Calu3 (cell line): ENCODE measurements at regions not wholly inside any gene's neighbourhood (a gene's known extent, or its start where the extent isn't known, plus 50 kb on each side); places are given as distances from the start of the nearest gene placed in this dataset.

Experiments
- BruUV-seq: library from RNA; stranded (reverse); fragments of 400-500 nt; replicated peaks from 2 replicates; lab custom pipeline; 2021; lab: Mats Ljungman, UMichigan
- CTCF ChIA-PET: fragments of 300-600 bp; sonication (Branson Sonifier 250); formaldehyde crosslinking; loops from one replicate; lab custom pipeline; 2022; ENCODE audit warnings: antibody characterized with exemption; lab: Charles Lee
- DNase-seq: peaks from one replicate; pipeline ENCODE4 v3.0.0; 2022
- H3K27ac Mint-ChIP-seq: one replicate; pipeline ENCODE4 v1.8.0; 2022; ENCODE audit warnings: mixed read lengths; ENCODE audit not compliant: unreplicated experiment
- H3K27me3 Mint-ChIP-seq: one replicate; pipeline ENCODE4 v1.8.0; 2022; ENCODE audit warnings: mixed read lengths; ENCODE audit not compliant: unreplicated experiment
- H3K36me3 Mint-ChIP-seq: one replicate; pipeline ENCODE4 v1.8.0; 2022; ENCODE audit warnings: mild to moderate bottlenecking, moderate library complexity, mixed read lengths; ENCODE audit not compliant: insufficient read depth, unreplicated experiment
- H3K4me1 Mint-ChIP-seq: one replicate; pipeline ENCODE4 v1.8.0; 2022; ENCODE audit warnings: mild to moderate bottlenecking, low read depth, mixed read lengths; ENCODE audit not compliant: unreplicated experiment
- H3K4me3 Mint-ChIP-seq: one replicate; pipeline ENCODE4 v1.8.0; 2022; ENCODE audit warnings: mild to moderate bottlenecking, low read depth, moderate library complexity, mixed read lengths; ENCODE audit not compliant: unreplicated experiment
- H3K9me3 Mint-ChIP-seq: one replicate; pipeline ENCODE4 v1.8.0; 2022; ENCODE audit warnings: low read depth, mixed read lengths; ENCODE audit not compliant: unreplicated experiment
- intact Hi-C: fragments of 100-400 bp; cut with micrococcal nuclease; formaldehyde crosslinking; loops from one replicate; pipeline ENCODE4 v1.10.0; 2022; ENCODE audit not compliant: unreplicated experiment
- TF ChIP-seq, protein P1 (sequence below): fragments of 200-600 bp; IDR thresholded peaks from one replicate; pipeline ENCODE4 v1.8.0; 2022; ENCODE audit warnings: antibody characterized with exemption; ENCODE audit not compliant: unreplicated experiment

DNA sequence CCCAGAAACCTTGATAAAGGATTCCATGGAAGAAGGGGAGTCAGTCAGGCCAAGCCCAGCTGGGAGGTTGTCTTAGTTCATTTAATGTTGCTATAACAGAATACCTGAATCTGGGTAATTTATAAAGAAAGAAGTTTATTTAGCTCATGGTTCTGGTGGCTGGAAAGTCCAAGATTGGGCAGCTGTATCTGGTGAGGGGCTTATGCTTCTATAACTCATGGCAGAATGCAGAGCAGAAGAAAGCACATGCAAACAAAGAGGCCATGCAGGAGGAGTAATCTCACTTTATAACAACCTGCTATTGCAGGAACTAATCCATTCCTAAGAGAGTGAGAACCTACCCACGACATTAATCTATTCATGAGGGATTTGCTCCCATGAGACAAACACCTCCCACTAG lies 54.2 kb upstream of the ANKRD1 start:
- CTCF ChIA-PET: no interaction called here

GRCh38 chr10:90977162-90977854 lies 56.4 kb upstream of the ANKRD1 start:
- no peaks in the 10 kb centered on the region for H3K36me3 Mint-ChIP-seq
- no peak for DNase-seq
- intact Hi-C loops: no loop called here
- no peak overlapping the region for H3K27ac Mint-ChIP-seq
- H3K4me3 Mint-ChIP-seq: no peak overlapping the region
- CTCF ChIA-PET: no interaction called here
- H3K9me3 Mint-ChIP-seq: no peaks in the 10 kb centered on the region
- H3K27me3 Mint-ChIP-seq: no peaks in the 10 kb centered on the region
- BruUV-seq: no TSS peak
- TF ChIP-seq, protein P1, sequence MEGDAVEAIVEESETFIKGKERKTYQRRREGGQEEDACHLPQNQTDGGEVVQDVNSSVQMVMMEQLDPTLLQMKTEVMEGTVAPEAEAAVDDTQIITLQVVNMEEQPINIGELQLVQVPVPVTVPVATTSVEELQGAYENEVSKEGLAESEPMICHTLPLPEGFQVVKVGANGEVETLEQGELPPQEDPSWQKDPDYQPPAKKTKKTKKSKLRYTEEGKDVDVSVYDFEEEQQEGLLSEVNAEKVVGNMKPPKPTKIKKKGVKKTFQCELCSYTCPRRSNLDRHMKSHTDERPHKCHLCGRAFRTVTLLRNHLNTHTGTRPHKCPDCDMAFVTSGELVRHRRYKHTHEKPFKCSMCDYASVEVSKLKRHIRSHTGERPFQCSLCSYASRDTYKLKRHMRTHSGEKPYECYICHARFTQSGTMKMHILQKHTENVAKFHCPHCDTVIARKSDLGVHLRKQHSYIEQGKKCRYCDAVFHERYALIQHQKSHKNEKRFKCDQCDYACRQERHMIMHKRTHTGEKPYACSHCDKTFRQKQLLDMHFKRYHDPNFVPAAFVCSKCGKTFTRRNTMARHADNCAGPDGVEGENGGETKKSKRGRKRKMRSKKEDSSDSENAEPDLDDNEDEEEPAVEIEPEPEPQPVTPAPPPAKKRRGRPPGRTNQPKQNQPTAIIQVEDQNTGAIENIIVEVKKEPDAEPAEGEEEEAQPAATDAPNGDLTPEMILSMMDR: no peak
- H3K4me1 Mint-ChIP-seq: no peaks in the 10 kb centered on the region

More for the DNA sequence above, 54.2 kb upstream of the ANKRD1 start:
- no peak for DNase-seq
- H3K36me3 Mint-ChIP-seq: no peaks in the 10 kb centered on the region
- intact Hi-C loops: no loop called here
- H3K9me3 Mint-ChIP-seq: no peaks in the 10 kb centered on the region
- TF ChIP-seq, protein P1: no peak
- no peak overlapping the region for H3K4me3 Mint-ChIP-seq
- no peaks in the 10 kb centered on the region for H3K4me1 Mint-ChIP-seq
- no TSS peak for BruUV-seq
- H3K27me3 Mint-ChIP-seq: no peaks in the 10 kb centered on the region
- no peak overlapping the region for H3K27ac Mint-ChIP-seq

DNA sequence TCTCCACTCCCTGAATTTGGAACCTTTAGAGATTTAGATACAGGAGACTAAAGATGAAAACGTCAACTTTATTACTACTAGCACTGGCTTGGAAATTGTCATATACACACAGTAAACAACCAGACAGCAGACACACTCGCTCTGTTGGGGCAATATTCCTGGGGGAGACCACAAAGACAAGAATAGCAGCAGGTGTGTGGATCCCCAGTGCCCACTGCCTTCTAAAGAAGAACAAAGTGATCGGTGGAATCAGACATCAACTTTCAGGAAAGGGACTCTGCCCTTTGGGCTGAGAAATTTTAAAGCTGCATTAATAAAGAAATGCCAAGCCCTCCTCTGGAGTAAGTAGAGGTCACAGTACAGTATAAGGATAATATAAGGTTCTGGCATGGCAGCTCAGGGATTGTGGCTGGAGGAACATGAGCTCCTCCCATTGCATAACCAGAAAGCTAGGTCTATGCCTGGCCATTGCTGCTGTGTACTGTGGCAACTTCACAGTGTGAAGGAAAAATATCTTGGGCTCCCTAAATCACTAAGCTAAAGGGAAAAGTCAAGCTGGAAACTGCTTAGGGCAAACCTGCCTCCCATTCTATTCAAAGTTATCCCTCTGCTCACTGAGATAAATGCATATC lies 57.1 kb upstream of the ANKRD1 start:
- Mint-ChIP-seq H3K4me1 (no peaks in the 10 kb centered on the region), H3K9me3 (no peaks in the 10 kb centered on the region), H3K4me3 (no peak overlapping the region), H3K36me3 (no peaks in the 10 kb centered on the region), H3K27ac (no peak overlapping the region), H3K27me3 (no peaks in the 10 kb centered on the region)
- CTCF ChIA-PET: no interaction called here
- no peak for DNase-seq
- TF ChIP-seq, protein P1: no peak
- no TSS peak for BruUV-seq
- intact Hi-C loops: no loop called here

GRCh38 chr10:90982406-90983008 lies 61.6 kb upstream of the ANKRD1 start:
- Mint-ChIP-seq H3K27me3 (peaks cover 12% of the 10 kb centered on the region), H3K9me3 (no peaks in the 10 kb centered on the region), H3K27ac (no peak overlapping the region), H3K4me3 (no peak overlapping the region), H3K4me1 (no peaks in the 10 kb centered on the region), H3K36me3 (no peaks in the 10 kb centered on the region)
- CTCF ChIA-PET: no interaction called here
- DNase-seq: no peak
- no TSS peak for BruUV-seq
- TF ChIP-seq, protein P1: no peak
- intact Hi-C loops: no loop called here
